ENCODE measurements at regions not wholly inside any gene's neighbourhood (a gene's known extent, or its start where the extent isn't known, plus 50 kb on each side); places are given as distances from the start of the nearest gene placed in this dataset.

GRCh38 chr2:156884216-156884615, 373.3 kb upstream of the GALNT5 start:
- POLR2A ChIA-PET (ENCODE audit: unreplicated experiment) = no interaction called here
- H2BK15ac ChIP-seq (ENCODE audit: low read depth, low read length) = no peak overlapping the region
- H3K4me2 ChIP-seq (ENCODE audit: low read depth, low read length) = no peak overlapping the region
- in situ Hi-C loops (cut with MboI; ENCODE audit: low sequenced_read_pairs) (no loop called here), intact Hi-C loops (cut with micrococcal nuclease) (no loop called here), dilution Hi-C loops (cut with HindIII; ENCODE audit: low sequenced_read_pairs, unreplicated experiment) (no loop called here)
- no peaks in the 10 kb centered on the region for H3K36me3 ChIP-seq (ENCODE audit: control insufficient read depth, insufficient read depth, low read length)
- H3K23ac ChIP-seq (ENCODE audit: low read depth, low read length) = no peak overlapping the region
- H3K9me1 ChIP-seq (ENCODE audit: insufficient read depth, low read length) = no peaks in the 10 kb centered on the region
- no peak overlapping the region for H4K8ac ChIP-seq (ENCODE audit: low read depth in 2 of 2, low read length in 2 of 2)
- no peak overlapping the region for H2AK9ac ChIP-seq (replicated peaks; ENCODE audit: low read depth, low read length, poor library complexity)
- no peak for DNase-seq
- no peak overlapping the region for H2BK120ac ChIP-seq (ENCODE audit: low read depth, low read length)
- H4K91ac ChIP-seq (ENCODE audit: insufficient read depth, low read depth, low read length) = no peak overlapping the region
- CTCF ChIA-PET = no interaction called here
- no peaks in the 10 kb centered on the region for H3K4me1 ChIP-seq (ENCODE audit: control insufficient read depth, insufficient read depth, low read length)
- no peak overlapping the region for H3K18ac ChIP-seq (ENCODE audit: low read depth, low read length)
- no peak overlapping the region for H3K4ac ChIP-seq (ENCODE audit: low read depth, low read length)
- no peaks in the 10 kb centered on the region for H3K79me1 ChIP-seq (ENCODE audit: low read depth in 1 of 2, low read length in 2 of 2)
- H3K9ac ChIP-seq (ENCODE audit: low read depth, low read length) = no peak overlapping the region
- H2BK20ac ChIP-seq (ENCODE audit: low read depth, low read length) = no peak overlapping the region
- WGBS, 2 experiments (ENCODE audit: extremely low coverage in 2 of 2, insufficient read length in 1 of 2) = 100% methylated on average over 1 of the region's 3 CpGs; no CpG with 5 or more reads in 1 of the 2 experiments
- H3K14ac ChIP-seq (replicated peaks; ENCODE audit: low read depth, low read length) = no peak overlapping the region
- H2BK5ac ChIP-seq (ENCODE audit: low read depth, low read length, poor library complexity, severe bottlenecking) = no peak overlapping the region
- H2AFZ ChIP-seq (replicated peaks; ENCODE audit: low read length, poor library complexity) = no peak overlapping the region
- H4K5ac ChIP-seq (ENCODE audit: low read depth, low read length) = no peak overlapping the region; the same call in 1 of the 2 replicates
- H2AK5ac ChIP-seq (ENCODE audit: low read depth, low read length) = no peak overlapping the region
- no peaks in the 10 kb centered on the region for H3K27me3 ChIP-seq (ENCODE audit: control insufficient read depth, insufficient read depth, low read length)
- H3K4me3 ChIP-seq (ENCODE audit: insufficient read depth, low read depth, low read length) = no peak overlapping the region
- TF ChIP-seq FOS (IDR thresholded peaks at IDR 0.05; ENCODE audit: low read depth, low read length) (no peak), NFE2L2 (IDR thresholded peaks at IDR 0.05; ENCODE audit: low read depth, low read length) (no peak), CEBPB (IDR thresholded peaks at IDR 0.05; ENCODE audit: low read depth, low read length) (no peak), SMC3 (IDR thresholded peaks at IDR 0.05; ENCODE audit: low read depth, low read length) (no peak), CTCF (conservative IDR thresholded peaks at IDR 0.05; ENCODE audit: low read depth, low read length) (no peak), RCOR1 (IDR thresholded peaks at IDR 0.05; ENCODE audit: insufficient replicate concordance, low read length) (no peak), BHLHE40 (IDR thresholded peaks at IDR 0.05; ENCODE audit: low read depth, low read length) (no peak)
- TF ChIP-seq, protein P1, sequence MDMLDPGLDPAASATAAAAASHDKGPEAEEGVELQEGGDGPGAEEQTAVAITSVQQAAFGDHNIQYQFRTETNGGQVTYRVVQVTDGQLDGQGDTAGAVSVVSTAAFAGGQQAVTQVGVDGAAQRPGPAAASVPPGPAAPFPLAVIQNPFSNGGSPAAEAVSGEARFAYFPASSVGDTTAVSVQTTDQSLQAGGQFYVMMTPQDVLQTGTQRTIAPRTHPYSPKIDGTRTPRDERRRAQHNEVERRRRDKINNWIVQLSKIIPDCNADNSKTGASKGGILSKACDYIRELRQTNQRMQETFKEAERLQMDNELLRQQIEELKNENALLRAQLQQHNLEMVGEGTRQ (IDR thresholded peaks at IDR 0.05; ENCODE audit: low read depth, low read length) = no peak
- TF ChIP-seq, protein P2, sequence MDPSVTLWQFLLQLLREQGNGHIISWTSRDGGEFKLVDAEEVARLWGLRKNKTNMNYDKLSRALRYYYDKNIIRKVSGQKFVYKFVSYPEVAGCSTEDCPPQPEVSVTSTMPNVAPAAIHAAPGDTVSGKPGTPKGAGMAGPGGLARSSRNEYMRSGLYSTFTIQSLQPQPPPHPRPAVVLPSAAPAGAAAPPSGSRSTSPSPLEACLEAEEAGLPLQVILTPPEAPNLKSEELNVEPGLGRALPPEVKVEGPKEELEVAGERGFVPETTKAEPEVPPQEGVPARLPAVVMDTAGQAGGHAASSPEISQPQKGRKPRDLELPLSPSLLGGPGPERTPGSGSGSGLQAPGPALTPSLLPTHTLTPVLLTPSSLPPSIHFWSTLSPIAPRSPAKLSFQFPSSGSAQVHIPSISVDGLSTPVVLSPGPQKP (IDR thresholded peaks at IDR 0.05; ENCODE audit: borderline replicate concordance, low read depth, low read length) = no peak
- H3K27ac ChIP-seq (ENCODE audit: insufficient read depth, low read length) = no peak overlapping the region
- BruUV-seq (replicated peaks) = no TSS peak
- ATAC-seq (ENCODE audit: low read depth) = no peak
- H3K9me3 ChIP-seq (ENCODE audit: control insufficient read depth, insufficient read depth, low read length) = no peaks in the 10 kb centered on the region
- no peaks in the 10 kb centered on the region for H4K20me1 ChIP-seq (ENCODE audit: insufficient read depth, low read length)
- H3K56ac ChIP-seq (ENCODE audit: extremely low read depth, insufficient read depth, low read length) = no peak overlapping the region

Data from IMR-90 (cell line).